ENCODE measurements at regions not wholly inside any gene's neighbourhood (a gene's known extent, or its start where the extent isn't known, plus 50 kb on each side); places are given as distances from the start of the nearest gene placed in this dataset.

GRCh38 chr3:5791558-5791957 is 604.1 kb downstream of the EDEM1 start:
- no peak for TF ChIP-seq POLR2A (IDR thresholded peaks at IDR 0.05)
- TF ChIP-seq CTCF (IDR thresholded peaks at IDR 0.05): no peak
